ENCODE measurements at regions not wholly inside any gene's neighbourhood (a gene's known extent, or its start where the extent isn't known, plus 50 kb on each side); places are given as distances from the start of the nearest gene placed in this dataset.

- no peak overlapping the region for H3K4me3 ChIP-seq (ENCODE audit: insufficient read depth, low read depth, low read length)
- H2BK5ac ChIP-seq (ENCODE audit: low read depth, low read length, poor library complexity, severe bottlenecking) = no peak overlapping the region
- H2BK20ac ChIP-seq (ENCODE audit: low read depth, low read length) = no peak overlapping the region
- ChIA-PET CTCF (no interaction called here), POLR2A (ENCODE audit: unreplicated experiment) (no interaction called here)
- H3K9ac ChIP-seq (ENCODE audit: low read depth, low read length) = no peak overlapping the region
- H3K18ac ChIP-seq (ENCODE audit: low read depth, low read length) = no peak overlapping the region
- no peak for ATAC-seq (ENCODE audit: low read depth)
- DNase-seq = no peak
- peak overlapping the region; percentile 44 for H2AFZ ChIP-seq (replicated peaks; ENCODE audit: low read length, poor library complexity)
- dilution Hi-C loops (cut with HindIII; ENCODE audit: low sequenced_read_pairs, unreplicated experiment) = no loop called here
- no peak overlapping the region for H2BK15ac ChIP-seq (ENCODE audit: low read depth, low read length)
- H3K9me1 ChIP-seq (ENCODE audit: insufficient read depth, low read length) = no peaks in the 10 kb centered on the region
- H3K27me3 ChIP-seq (ENCODE audit: control insufficient read depth, insufficient read depth, low read length) = peaks cover 12% of the 10 kb centered on the region
- H3K56ac ChIP-seq (ENCODE audit: extremely low read depth, insufficient read depth, low read length) = no peak overlapping the region
- no peak overlapping the region for H3K14ac ChIP-seq (replicated peaks; ENCODE audit: low read depth, low read length)
- TF ChIP-seq SMC3 (IDR thresholded peaks at IDR 0.05; ENCODE audit: low read depth, low read length) = no peak
- TF ChIP-seq RCOR1 (IDR thresholded peaks at IDR 0.05; ENCODE audit: insufficient replicate concordance, low read length) = no peak
- no peak for TF ChIP-seq ELK1 (IDR thresholded peaks at IDR 0.05; ENCODE audit: borderline replicate concordance, low read depth, low read length)
- no peak for TF ChIP-seq NFE2L2 (IDR thresholded peaks at IDR 0.05; ENCODE audit: low read depth, low read length)
- no peak for TF ChIP-seq CHD1 (IDR thresholded peaks at IDR 0.05; ENCODE audit: low read depth, low read length)
- TF ChIP-seq FOS (IDR thresholded peaks at IDR 0.05; ENCODE audit: low read depth, low read length) = no peak
- no peak for TF ChIP-seq POLR2A (IDR thresholded peaks at IDR 0.05; ENCODE audit: low read depth, low read length)
- no peak for TF ChIP-seq CEBPB (IDR thresholded peaks at IDR 0.05; ENCODE audit: low read depth, low read length)
- no peak for TF ChIP-seq CTCF (conservative IDR thresholded peaks at IDR 0.05; ENCODE audit: low read depth, low read length)
- no peak for TF ChIP-seq RAD21 (IDR thresholded peaks at IDR 0.05; ENCODE audit: low read length)
- no peak for TF ChIP-seq MXI1 (IDR thresholded peaks at IDR 0.05; ENCODE audit: borderline replicate concordance, low read depth, low read length)
- TF ChIP-seq USF2 (IDR thresholded peaks at IDR 0.05; ENCODE audit: low read depth, low read length) = no peak
- no peak for TF ChIP-seq RFX5 (IDR thresholded peaks at IDR 0.05; ENCODE audit: low read depth, low read length)
- no peak for TF ChIP-seq BHLHE40 (IDR thresholded peaks at IDR 0.05; ENCODE audit: low read depth, low read length)
- H3K27ac ChIP-seq (ENCODE audit: insufficient read depth, low read length) = no peak overlapping the region
- no peak overlapping the region for H4K5ac ChIP-seq (ENCODE audit: low read depth, low read length)
- intact Hi-C loops (cut with micrococcal nuclease) = no loop called here
- no peak overlapping the region for H3K4ac ChIP-seq (ENCODE audit: low read depth, low read length)
- in situ Hi-C loops (cut with MboI; ENCODE audit: low sequenced_read_pairs) = no loop called here
- no peak overlapping the region for H3K23ac ChIP-seq (ENCODE audit: low read depth, low read length)
- peak overlapping the region; percentile 44 for H3K4me2 ChIP-seq (ENCODE audit: low read depth, low read length)
- H3K4me1 ChIP-seq (ENCODE audit: control insufficient read depth, insufficient read depth, low read length) = no peaks in the 10 kb centered on the region
- H3K36me3 ChIP-seq (ENCODE audit: control insufficient read depth, insufficient read depth, low read length) = no peaks in the 10 kb centered on the region
- H4K91ac ChIP-seq (ENCODE audit: insufficient read depth, low read depth, low read length) = no peak overlapping the region
- no peaks in the 10 kb centered on the region for H3K79me1 ChIP-seq (ENCODE audit: low read depth in 1 of 2, low read length in 2 of 2)
- no peak overlapping the region for H4K8ac ChIP-seq (ENCODE audit: low read depth in 2 of 2, low read length in 2 of 2)
- H2AK9ac ChIP-seq (replicated peaks; ENCODE audit: low read depth, low read length, poor library complexity) = no peak overlapping the region
- H4K20me1 ChIP-seq (ENCODE audit: insufficient read depth, low read length) = no peaks in the 10 kb centered on the region
- no TSS peak for BruUV-seq (replicated peaks)
- no peak overlapping the region for H2BK120ac ChIP-seq (ENCODE audit: low read depth, low read length)
- WGBS, 2 experiments (ENCODE audit: extremely low coverage in 2 of 2, insufficient read length in 1 of 2) = no CpG with 5 or more reads among the region's 7 CpGs
- H2AK5ac ChIP-seq (ENCODE audit: low read depth, low read length) = no peak overlapping the region
- no peaks in the 10 kb centered on the region for H3K9me3 ChIP-seq (ENCODE audit: control insufficient read depth, insufficient read depth, low read length)
These were observed 355.4 kb upstream of the SLC24A2 start for GRCh38 chr9:20144197-20144596.
